Renal cortical epithelial cell (primary cell): ENCODE measurements at regions not wholly inside any gene's neighbourhood (a gene's known extent, or its start where the extent isn't known, plus 50 kb on each side); places are given as distances from the start of the nearest gene placed in this dataset.
"Not testable (repeated sequence)": the region's sequence is repeated elsewhere in the genome, so short reads cannot be mapped to it uniquely, and the experiment has no call there.

Source experiments
- DNase-seq: peaks from one replicate; pipeline ENCODE4 v3.0.0-alpha.2; 2011; ENCODE audit warnings: low read depth

DNA sequence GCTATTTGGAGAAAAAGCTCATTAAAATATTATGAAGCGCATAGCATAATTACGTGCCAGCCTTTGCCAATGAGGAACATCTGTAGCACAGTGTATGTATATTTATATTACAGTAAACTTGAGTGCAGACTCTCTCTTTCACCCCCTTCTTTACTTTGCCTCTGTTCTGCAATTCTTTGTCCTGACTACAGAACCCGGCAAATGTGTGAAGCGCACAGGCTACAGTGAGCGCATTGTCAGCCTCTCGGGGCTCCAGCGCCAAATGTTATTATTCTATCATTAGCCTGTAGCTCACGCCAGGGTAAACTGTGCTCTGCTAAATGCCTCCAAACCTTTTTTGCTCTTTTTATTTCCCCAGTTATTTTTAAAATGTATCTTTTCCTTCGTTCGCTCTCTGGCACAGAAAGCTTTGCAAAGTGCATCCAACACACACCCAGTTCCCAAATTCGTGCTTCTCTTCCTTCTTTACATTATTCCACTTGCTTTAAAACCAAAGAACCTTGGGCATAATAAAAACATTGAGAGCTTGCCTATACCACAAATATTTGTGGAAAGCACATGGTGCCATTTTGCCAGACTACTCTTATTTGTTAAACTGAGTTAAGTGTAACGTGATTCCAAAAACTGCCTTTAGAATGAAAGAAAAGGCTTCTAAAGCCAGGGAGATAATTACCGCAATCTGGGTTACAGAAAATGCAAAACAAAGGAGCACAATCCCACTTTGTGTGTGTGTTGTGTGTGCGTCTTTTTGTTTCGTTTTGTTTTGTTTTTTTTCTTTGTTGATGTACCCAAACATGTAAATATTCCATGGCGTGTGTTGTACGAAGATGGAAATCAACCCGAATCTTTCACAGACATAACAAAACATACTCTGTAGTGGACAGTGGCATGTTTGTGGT is 164.1 kb upstream of the MPDZ start:
- no peak for DNase-seq

DNA sequence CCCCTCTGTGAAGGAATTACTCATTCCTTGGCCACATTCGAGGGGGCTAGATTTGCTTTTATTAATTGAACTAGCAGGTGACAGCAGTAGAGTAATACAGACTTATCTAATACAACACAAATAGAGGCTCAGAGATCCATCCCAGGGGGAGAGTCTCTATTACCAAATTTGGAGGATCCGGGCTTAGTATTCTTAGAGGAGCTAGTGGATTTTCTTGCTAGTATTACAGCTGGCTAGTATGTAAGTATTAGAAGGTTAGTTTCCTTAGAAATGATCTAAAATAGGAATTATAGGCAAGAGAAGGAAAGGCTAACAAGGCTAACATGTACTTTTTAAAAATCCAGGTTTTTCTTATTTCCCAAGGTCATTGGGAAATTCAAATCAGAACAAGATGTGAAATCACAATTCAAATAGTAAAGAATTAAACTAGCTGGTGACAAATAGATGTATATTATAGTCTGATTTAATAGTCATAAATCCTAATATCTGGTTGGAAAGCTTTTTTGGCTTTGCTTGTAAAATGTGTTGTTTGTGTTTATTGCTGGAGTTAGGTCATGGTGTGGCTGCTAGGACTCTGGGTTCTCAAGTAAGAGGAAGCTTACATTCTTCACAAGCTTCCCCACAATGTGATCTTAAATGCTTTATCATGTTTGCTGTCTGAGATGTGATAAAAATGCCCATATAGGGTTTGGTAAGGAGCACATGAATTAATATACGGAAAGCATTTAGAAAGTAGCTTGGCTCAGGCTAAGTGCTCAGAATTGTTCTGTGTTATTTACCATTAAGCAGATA is 160.4 kb upstream of the MPDZ start:
- DNase-seq: no peak

DNA sequence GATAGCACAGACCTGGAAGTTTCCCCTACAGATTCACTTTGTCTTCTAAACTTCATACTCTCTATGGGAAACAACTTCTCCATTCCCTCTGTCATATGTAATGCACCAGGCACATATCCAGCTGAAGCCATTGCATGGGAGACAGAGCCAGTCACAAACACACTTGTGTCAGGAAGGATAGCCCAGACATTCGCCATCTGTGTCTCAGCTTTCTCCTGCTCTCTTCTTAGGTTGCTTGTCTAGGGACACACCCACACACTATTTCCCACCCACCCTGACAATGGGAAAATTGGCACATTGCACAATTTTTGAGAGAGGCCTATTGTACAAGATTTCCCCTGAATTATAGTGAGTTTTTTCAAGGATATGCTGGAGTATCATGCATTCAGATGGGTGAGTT is 158.4 kb upstream of the MPDZ start:
- DNase-seq: no peak

GRCh38 chr9:13436591-13436990 is 157.1 kb upstream of the MPDZ start:
- no peak for DNase-seq

- DNase-seq: not testable (repeated sequence)
Measured at GRCh38 chr9:13433453-13433852, 154.0 kb upstream of the MPDZ start.

DNA sequence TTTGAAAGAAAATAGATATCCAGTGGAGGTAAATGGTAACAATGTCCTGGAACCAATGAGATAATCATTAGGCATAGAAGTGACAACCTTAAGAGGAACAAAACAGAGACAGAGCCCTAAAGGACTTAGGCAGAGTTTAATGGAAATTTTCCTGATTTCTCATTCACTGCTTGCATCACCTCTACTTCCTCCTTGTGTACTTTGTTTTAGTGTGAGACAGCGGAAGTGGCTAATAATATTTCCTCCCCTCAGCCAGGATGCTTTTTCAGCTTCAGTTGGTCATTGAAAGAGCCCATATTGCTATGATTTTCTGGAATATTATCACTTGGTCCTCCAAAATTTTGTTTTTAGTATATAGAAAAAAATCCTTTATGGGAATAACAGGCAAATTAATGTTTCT is 153.4 kb upstream of the MPDZ start:
- DNase-seq: peak; percentile 3

DNA sequence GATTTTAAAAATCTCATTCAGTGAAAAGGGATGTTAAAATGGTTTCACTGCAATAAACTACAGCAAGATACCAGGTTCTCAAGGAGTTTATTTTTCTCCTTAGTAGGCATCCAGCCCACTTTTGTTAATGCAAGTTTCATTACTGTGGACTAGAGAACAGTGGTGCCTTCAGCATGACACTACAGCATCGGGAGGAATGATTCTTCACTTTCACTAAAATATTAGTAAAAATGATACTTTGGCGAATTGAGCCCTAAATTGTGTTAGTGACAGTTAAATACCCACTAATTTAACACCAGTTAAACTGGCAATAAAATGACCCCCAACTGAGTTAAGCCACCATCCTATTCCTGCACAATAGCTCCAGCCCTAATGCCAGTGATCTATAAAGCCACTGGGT is 152.2 kb upstream of the MPDZ start:
- DNase-seq: no peak

- no peak for DNase-seq
Measured at GRCh38 chr9:13431222-13431536, 151.7 kb upstream of the MPDZ start.

- DNase-seq: no peak
Measured at GRCh38 chr9:13430368-13431221, 151.1 kb upstream of the MPDZ start.

DNA sequence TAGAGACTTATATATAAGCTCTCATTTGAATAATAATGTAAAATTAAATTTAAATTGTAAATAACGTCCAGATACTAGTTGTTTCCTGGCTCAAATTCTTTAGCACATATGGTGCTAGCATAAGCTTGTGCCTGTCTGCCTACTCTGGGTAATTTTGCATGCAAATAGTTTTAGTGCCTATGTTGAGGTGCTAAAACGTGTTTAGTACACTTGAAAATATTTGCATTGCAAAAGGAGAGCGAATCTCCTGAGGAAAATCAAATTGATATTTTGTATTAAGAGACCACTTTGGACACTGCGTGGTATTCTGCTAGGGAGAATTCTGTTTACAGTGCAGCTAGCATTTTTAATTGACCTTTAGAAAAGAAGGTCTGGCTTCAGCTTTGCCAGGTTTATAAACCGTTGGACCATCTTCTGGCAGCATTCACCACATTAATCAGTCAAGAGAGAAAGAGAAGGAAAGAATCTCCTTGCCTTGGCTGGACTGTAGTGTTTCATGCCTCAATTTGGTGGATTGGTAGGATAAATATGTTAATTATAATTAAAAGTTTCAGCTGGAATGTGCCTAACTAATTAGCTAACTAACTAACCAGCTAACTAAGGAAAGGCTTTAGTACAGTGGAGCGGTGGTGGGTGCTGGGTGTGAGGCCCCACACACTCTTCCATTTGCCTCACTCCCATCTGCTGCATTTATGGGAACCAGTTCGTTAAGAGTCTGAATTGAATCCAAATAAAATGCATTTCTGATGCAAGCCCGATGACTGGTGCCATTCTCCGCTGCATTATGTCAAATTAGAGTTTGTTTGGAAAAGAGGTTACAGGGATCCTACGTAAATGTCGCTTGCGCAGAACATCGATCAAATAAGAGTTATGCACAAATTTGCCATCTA is 150.1 kb upstream of the MPDZ start:
- DNase-seq: no peak

DNA sequence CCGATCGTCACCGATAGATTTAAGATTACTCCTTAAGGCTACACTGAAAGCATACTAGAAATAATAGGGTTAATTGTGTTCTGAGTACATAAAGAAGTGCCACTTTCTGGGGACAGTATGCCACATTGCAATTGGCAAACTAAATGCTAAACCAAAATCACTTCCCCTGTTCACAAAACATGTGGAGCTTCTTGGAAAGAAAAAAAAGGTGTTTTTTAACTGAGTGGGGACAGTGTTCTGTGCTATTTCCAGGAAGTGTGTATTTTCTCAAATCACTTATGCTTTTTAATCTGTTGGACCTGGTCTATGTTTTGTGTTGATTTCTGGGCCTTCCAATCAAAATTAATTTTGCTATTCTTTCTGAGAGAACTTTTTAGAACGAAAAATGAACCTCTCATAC is 149.3 kb upstream of the MPDZ start:
- no peak for DNase-seq

DNA sequence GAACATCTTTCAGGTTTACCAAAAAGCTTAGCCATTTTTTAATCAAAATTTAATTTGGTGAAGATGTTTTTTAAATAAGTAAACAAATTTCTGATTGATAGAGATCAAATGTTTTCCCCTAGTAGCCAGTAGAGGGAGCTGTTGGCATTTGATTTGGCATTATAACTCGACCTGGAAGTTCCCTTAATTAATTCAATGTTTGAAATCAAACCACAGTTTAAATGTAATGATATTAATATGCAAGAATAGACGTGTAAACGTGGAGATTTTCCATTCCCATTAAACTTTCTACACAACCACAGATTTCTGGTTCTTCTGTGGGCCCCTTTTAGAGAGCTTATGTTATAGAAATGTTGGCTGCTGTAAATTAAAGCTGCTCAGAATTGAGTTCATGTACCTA is 148.1 kb upstream of the MPDZ start:
- peak; percentile 69 for DNase-seq

DNA sequence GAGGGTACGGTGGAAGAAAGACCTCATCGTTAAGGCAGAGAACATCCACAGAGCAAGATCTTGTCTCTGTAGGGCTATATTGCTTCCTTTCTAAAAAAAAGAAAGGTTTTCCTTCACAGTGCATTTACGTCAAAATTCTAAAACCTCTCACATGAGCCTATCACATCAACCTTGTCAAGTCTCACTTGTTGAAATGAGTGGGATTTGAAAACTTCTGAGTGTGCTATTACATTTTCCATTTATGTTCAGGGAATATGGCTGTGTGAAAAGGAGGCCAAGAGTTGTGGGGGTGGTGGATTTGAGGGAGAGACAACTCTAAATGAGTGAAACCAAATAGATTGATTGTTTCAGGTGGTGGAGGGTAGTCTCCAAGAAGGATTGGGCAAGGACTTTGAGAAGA is 147.1 kb upstream of the MPDZ start:
- DNase-seq: no peak

DNA sequence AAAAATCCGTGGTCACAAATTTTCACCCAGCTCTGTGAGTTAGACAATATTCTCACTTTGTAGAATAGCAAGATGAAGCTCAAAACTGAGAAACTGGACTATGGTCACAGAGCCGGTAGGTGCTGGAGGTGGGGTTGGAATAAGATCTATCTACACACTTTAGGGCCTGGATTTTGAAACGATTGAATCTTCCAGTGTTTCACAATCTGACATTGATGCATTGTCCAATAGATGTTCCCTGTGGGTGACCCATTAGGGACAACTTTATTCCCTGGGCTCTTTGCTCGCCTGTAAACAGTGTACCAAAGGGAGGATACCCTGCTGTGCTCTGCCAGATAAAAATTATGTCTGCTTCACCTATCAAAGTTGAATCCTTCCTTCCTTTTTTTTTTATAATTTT is 145.4 kb upstream of the MPDZ start:
- no peak for DNase-seq

- DNase-seq: no peak
Measured at GRCh38 chr9:13424204-13424603, 144.7 kb upstream of the MPDZ start.

- no peak for DNase-seq
Measured at GRCh38 chr9:13414349-13414748, 134.9 kb upstream of the MPDZ start.

- DNase-seq: no peak
Measured at GRCh38 chr9:13412331-13412730, 132.8 kb upstream of the MPDZ start.

DNA sequence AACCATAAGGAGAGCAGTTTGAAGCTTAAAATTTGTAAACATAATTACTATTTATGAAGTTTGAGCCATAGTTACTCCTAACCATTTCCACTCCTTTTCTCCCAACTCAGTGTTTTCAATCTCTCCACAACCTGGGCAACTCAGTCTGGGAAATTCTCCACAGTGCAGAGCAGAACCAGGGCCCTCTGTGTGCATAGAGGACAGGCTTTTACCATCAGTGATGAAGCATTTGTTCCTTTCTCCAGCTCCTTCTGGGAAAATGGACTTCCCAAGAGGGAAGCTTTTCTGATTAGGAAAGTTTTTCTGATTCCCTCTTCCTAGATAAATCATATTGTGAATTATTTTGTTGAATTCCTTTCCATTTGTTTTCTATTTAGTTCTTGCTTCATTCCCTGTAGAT is 132.3 kb upstream of the MPDZ start:
- DNase-seq: no peak

DNA sequence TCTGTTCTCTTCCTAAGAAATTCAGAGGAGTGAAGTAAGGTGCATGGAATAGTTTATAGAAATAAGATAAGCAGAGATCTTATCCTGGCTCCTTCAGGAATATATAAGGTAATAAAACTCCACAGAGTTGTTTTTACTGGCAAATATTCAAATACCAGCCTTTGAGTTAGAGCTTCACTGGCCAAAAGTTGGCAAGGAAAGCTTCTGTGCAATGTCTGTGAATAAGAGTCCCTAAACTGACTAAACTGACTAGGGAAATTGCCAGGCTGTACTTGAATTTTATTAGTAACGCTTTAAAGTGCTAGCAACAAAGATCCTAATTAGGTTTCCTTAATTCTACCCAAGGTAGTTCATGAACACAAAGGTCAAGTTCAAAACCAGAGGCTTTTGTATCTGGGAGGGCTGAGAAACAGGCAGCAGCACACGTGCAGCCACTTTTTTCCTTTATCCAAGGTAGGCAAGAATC is 131.1 kb upstream of the MPDZ start:
- DNase-seq: peak; percentile 89

- DNase-seq: no peak
Measured at GRCh38 chr9:13397661-13398060, 118.2 kb upstream of the MPDZ start.

DNA sequence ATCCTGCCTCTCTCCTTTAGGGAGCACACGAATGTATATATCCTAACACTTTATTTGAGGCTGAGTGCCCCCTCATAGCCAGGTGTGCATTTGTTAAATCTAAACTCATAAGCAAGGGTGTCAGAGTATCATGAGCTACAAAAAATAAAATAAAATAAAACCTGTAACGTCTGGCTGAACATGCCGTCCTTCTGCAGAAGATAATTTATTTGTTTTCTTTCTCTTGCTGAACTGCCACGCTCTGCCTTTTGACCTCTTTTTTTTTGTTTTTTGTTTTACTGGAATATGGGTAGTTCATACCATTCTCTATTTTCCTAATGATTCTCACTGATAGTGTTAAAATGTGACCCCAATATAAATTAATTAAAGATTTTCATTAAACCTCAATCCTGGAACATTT is 117.7 kb upstream of the MPDZ start:
- no peak for DNase-seq
